ENCODE measurements at regions not wholly inside any gene's neighbourhood (a gene's known extent, or its start where the extent isn't known, plus 50 kb on each side); places are given as distances from the start of the nearest gene placed in this dataset.

GRCh38 chr18:56351911-56352500 is 286.4 kb downstream of the TXNL1 start:
- DNase-seq, result no peak
- Mint-ChIP-seq H3K27ac (no peak overlapping the region), H3K4me3 (no peak overlapping the region), H3K4me1 (ENCODE audit: low read depth) (no peaks in the 10 kb centered on the region), H3K27me3 (ENCODE audit: low read depth) (no peaks in the 10 kb centered on the region), H3K9me3 (ENCODE audit: insufficient read depth) (no peaks in the 10 kb centered on the region), H3K36me3 (ENCODE audit: low read depth) (no peaks in the 10 kb centered on the region)
- POLR2A ChIA-PET, result no interaction called here
- CTCF ChIA-PET, result no interaction called here
- no peak for ATAC-seq

DNA sequence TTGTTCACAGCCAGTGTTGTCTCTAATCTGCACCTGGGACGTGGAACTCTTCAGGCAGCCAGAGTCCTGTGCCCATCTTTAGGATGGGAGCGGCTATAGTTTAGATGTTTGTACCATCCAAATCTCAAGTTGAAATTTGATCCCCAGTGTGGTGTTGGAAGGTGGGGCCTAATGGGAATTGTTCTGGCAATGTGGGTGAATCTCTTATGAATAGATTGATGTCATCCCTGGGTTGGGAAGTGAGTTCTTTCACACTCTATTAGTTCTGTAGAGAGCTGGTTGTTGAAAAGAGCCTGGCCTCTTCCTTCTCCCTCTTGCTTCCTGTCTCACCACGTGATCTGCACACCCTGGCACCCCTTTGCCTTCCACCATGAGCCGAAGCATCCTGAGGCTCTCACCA is 300.9 kb downstream of the TXNL1 start:
- Mint-ChIP-seq H3K4me1 (ENCODE audit: low read depth) (no peaks in the 10 kb centered on the region), H3K4me3 (no peak overlapping the region), H3K27ac (no peak overlapping the region), H3K27me3 (ENCODE audit: low read depth) (no peaks in the 10 kb centered on the region), H3K36me3 (ENCODE audit: low read depth) (no peaks in the 10 kb centered on the region), H3K9me3 (ENCODE audit: insufficient read depth) (no peaks in the 10 kb centered on the region)
- POLR2A ChIA-PET, result no interaction called here
- ATAC-seq (no peak), DNase-seq (no peak)
- CTCF ChIA-PET, result no interaction called here

GRCh38 chr18:56333839-56334238 is 304.6 kb downstream of the TXNL1 start:
- no peak for DNase-seq
- H3K9me3 Mint-ChIP-seq (ENCODE audit: insufficient read depth), result no peaks in the 10 kb centered on the region
- H3K4me3 Mint-ChIP-seq, result no peak overlapping the region
- ChIA-PET CTCF (no interaction called here), POLR2A (no interaction called here)
- no peaks in the 10 kb centered on the region for H3K36me3 Mint-ChIP-seq (ENCODE audit: low read depth)
- no peak for ATAC-seq
- no peak overlapping the region for H3K27ac Mint-ChIP-seq
- no peaks in the 10 kb centered on the region for H3K27me3 Mint-ChIP-seq (ENCODE audit: low read depth)
- H3K4me1 Mint-ChIP-seq (ENCODE audit: low read depth), result no peaks in the 10 kb centered on the region

DNA sequence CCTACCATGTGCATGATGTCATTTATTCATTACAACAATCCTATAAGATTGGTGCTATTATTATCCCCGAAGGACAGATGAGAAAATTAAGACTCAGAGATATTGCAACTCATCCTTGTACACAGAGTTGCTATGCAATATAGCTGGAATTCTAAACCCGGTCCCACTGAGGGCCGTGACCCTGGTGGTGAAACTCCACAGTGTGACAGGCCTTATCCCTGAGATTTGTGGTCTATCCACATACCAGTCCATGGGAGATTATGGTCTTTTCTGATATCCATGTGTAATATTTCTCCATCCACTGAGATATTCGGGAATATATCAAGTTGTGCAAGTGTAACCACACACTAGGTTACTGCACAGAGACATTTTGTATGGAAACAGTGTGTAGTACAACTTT is 305.2 kb downstream of the TXNL1 start:
- no peak for DNase-seq
- ChIA-PET CTCF (no interaction called here), POLR2A (no interaction called here)
- Mint-ChIP-seq H3K36me3 (ENCODE audit: low read depth) (no peaks in the 10 kb centered on the region), H3K27ac (no peak overlapping the region), H3K9me3 (ENCODE audit: insufficient read depth) (no peaks in the 10 kb centered on the region), H3K27me3 (ENCODE audit: low read depth) (no peaks in the 10 kb centered on the region), H3K4me3 (no peak overlapping the region), H3K4me1 (ENCODE audit: low read depth) (no peaks in the 10 kb centered on the region)
- no peak for ATAC-seq

DNA sequence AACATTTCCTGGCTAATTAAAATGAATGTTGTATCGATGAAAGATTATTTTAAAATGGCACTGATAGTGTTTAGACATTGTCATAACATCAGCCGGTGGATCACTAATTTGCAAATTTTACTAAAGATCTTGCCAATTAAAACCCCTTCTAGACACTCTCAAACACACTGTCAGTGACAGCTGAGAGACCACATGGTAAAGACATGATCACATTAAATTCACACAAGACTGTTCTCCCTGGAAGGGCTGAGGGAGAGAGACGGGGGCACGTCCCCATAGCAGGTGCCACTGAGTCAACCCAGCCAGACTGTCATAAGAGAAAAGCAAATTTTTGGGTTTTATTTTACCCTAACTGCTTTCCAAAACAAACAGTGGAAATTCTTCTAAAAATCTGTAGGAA is 306.0 kb downstream of the TXNL1 start:
- H3K36me3 Mint-ChIP-seq (ENCODE audit: low read depth), result no peaks in the 10 kb centered on the region
- ChIA-PET CTCF (no interaction called here), POLR2A (no interaction called here)
- ATAC-seq (no peak), DNase-seq (no peak)
- H3K9me3 Mint-ChIP-seq (ENCODE audit: insufficient read depth), result no peaks in the 10 kb centered on the region
- no peaks in the 10 kb centered on the region for H3K27me3 Mint-ChIP-seq (ENCODE audit: low read depth)
- H3K27ac Mint-ChIP-seq, result no peak overlapping the region
- no peaks in the 10 kb centered on the region for H3K4me1 Mint-ChIP-seq (ENCODE audit: low read depth)
- no peak overlapping the region for H3K4me3 Mint-ChIP-seq

DNA sequence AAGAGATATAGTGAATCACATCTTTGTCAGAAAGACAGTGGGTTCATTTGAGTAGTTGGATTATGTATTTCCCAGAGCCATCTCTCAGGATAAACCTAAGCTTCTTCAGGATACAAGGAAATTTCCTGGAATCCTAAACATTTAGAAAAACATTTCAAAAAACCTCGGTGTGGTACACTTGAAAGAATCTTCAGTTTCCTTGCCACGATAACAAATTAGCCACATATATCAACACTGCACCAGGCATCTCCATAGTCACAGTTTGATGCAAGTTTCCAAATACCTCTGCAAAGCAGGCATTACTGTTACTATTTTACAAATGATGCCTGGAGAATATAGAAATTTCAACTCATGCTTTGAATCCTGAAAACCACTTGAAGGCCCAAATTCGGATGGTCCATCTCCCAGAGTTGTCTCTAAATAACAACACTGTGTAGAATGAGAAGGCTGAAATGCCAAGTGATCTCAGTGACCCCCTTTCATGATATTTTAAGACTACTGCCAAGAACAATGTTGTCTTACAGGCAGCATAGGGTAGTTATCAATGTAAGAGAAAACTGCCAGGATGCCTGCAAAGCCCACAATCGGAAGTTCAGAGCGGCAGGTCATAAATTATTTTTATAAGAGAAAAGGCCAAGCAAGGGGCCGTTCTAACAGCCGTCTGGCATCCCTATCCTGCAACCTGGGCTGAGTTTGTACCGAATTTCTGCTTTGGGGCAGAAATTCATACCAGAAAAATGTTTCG is 307.9 kb downstream of the TXNL1 start:
- no peaks in the 10 kb centered on the region for H3K9me3 Mint-ChIP-seq (ENCODE audit: insufficient read depth)
- CTCF ChIA-PET, result no interaction called here
- H3K4me1 Mint-ChIP-seq (ENCODE audit: low read depth), result no peaks in the 10 kb centered on the region
- ATAC-seq, result no peak
- H3K4me3 Mint-ChIP-seq, result no peak overlapping the region
- H3K27ac Mint-ChIP-seq, result no peak overlapping the region
- POLR2A ChIA-PET, result no interaction called here
- no peak for DNase-seq
- no peaks in the 10 kb centered on the region for H3K36me3 Mint-ChIP-seq (ENCODE audit: low read depth)
- H3K27me3 Mint-ChIP-seq (ENCODE audit: low read depth), result no peaks in the 10 kb centered on the region

GRCh38 chr18:56329536-56329935 is 308.9 kb downstream of the TXNL1 start:
- Mint-ChIP-seq H3K4me1 (ENCODE audit: low read depth) (no peaks in the 10 kb centered on the region), H3K27me3 (ENCODE audit: low read depth) (no peaks in the 10 kb centered on the region), H3K4me3 (no peak overlapping the region), H3K36me3 (ENCODE audit: low read depth) (no peaks in the 10 kb centered on the region), H3K9me3 (ENCODE audit: insufficient read depth) (no peaks in the 10 kb centered on the region), H3K27ac (no peak overlapping the region)
- ATAC-seq, result no peak
- CTCF ChIA-PET, result no interaction called here
- POLR2A ChIA-PET, result no interaction called here
- no peak for DNase-seq

- POLR2A ChIA-PET, result no interaction called here
- DNase-seq (no peak), ATAC-seq (no peak)
- Mint-ChIP-seq H3K27me3 (ENCODE audit: low read depth) (no peaks in the 10 kb centered on the region), H3K9me3 (ENCODE audit: insufficient read depth) (no peaks in the 10 kb centered on the region), H3K4me3 (no peak overlapping the region), H3K4me1 (ENCODE audit: low read depth) (no peaks in the 10 kb centered on the region), H3K36me3 (ENCODE audit: low read depth) (no peaks in the 10 kb centered on the region), H3K27ac (no peak overlapping the region)
- CTCF ChIA-PET, result no interaction called here
Measured at GRCh38 chr18:56327191-56327885, 311.1 kb downstream of the TXNL1 start.

DNA sequence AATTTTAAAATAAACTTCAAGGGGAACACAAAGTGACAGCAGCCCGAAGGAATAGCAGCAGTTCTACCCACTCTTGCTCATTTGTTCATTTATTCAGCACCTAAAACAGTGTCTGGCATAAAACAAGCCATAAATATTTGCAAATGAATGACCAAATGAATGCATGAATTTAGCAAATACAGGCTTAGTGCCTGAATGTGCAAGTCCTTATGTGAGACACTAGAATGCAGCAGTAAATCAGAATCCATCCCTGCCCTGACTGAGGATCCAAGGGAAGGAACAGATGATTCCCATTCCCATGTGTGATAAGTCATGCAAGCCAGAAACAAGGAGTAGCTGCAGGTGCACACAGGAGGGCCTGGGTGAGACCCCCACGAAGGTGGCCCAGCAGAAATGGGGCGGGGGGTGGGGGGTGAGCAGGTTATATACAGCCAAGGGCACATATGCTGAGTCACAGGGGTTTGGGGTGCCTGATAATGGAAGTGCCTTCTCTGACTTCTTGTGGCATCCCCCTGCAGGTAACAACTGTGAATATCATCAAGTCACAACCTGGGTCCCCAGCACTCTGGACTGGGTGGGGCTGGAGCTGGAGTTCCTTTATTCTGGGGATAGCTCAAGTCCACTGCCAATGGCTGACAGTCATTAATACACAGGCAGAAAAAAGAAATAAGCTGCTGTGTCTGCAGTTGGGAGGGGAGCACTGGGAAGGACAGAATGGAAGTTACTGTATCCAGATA is 311.9 kb downstream of the TXNL1 start:
- ChIA-PET CTCF (no interaction called here), POLR2A (no interaction called here)
- H3K36me3 Mint-ChIP-seq (ENCODE audit: low read depth), result no peaks in the 10 kb centered on the region
- no peak overlapping the region for H3K27ac Mint-ChIP-seq
- ATAC-seq (no peak), DNase-seq (no peak)
- H3K4me3 Mint-ChIP-seq, result no peak overlapping the region
- H3K4me1 Mint-ChIP-seq (ENCODE audit: low read depth), result no peaks in the 10 kb centered on the region
- no peaks in the 10 kb centered on the region for H3K9me3 Mint-ChIP-seq (ENCODE audit: insufficient read depth)
- H3K27me3 Mint-ChIP-seq (ENCODE audit: low read depth), result no peaks in the 10 kb centered on the region

DNA sequence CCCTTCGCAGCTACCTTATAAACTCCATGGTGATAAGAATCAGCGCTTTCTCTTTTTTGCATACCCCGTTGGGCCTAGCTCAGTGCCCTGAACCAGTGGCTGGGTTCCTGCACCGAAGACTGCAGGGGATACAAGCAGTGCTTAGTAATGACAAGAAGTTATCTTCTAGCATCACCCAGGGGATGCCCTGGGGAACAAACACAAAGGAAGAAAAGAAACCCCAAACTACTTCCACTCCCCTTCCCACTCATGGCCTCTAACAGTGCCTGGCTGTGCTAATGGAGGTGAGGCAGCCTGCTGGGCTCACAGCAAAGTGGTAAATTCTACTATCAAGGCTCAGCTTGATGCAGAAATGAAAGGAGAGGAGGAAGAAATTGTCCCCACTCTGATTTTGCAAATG is 314.7 kb downstream of the TXNL1 start:
- no peak for DNase-seq
- H3K4me1 Mint-ChIP-seq (ENCODE audit: low read depth), result no peaks in the 10 kb centered on the region
- ChIA-PET POLR2A (no interaction called here), CTCF (no interaction called here)
- H3K9me3 Mint-ChIP-seq (ENCODE audit: insufficient read depth), result no peaks in the 10 kb centered on the region
- no peaks in the 10 kb centered on the region for H3K36me3 Mint-ChIP-seq (ENCODE audit: low read depth)
- ATAC-seq, result no peak
- H3K4me3 Mint-ChIP-seq, result no peak overlapping the region
- H3K27ac Mint-ChIP-seq, result no peak overlapping the region
- H3K27me3 Mint-ChIP-seq (ENCODE audit: low read depth), result no peaks in the 10 kb centered on the region

DNA sequence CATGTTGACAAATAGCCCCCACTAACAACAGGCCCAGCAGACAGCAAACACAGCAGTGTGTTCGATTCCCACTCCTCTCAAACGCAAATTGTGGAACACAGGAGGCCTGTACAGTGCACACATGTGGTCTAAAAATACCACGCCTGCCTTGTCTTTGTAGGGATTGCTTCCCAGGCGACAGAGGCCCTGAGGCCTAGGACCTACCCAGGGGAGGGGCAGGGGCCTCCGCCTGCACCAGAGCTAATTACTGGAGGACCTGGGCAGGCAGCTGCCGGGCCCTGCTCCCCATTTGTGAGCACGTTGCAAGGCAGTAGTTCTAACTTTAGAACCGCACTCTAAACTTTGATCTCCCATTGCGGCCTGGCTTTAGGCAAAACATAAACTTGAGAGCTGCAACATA is 316.0 kb downstream of the TXNL1 start:
- Mint-ChIP-seq H3K27ac (no peak overlapping the region), H3K36me3 (ENCODE audit: low read depth) (no peaks in the 10 kb centered on the region), H3K4me1 (ENCODE audit: low read depth) (no peaks in the 10 kb centered on the region), H3K9me3 (ENCODE audit: insufficient read depth) (no peaks in the 10 kb centered on the region), H3K27me3 (ENCODE audit: low read depth) (no peaks in the 10 kb centered on the region), H3K4me3 (no peak overlapping the region)
- CTCF ChIA-PET, result no interaction called here
- POLR2A ChIA-PET, result no interaction called here
- ATAC-seq (no peak), DNase-seq (no peak)

DNA sequence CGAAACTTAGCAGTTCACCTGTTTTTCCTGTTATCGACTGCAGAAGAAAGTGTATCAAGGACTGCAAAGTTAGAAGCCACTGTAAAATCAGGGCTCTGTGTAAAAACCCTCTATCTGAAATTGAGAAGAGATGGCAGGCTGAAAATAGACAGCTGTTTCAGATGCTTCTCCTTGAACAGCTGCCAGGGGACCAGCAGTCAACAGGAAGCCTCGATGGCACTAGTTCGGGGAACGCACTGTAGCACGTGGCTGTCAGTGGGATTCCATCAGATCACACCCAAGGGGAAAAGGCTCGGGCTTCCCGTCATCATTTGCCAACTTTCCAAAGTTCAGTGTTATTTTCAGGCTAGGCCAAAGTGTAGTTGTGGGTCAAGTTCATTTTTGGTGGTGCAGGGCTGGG is 316.9 kb downstream of the TXNL1 start:
- CTCF ChIA-PET, result no interaction called here
- H3K27me3 Mint-ChIP-seq (ENCODE audit: low read depth), result no peaks in the 10 kb centered on the region

More for the DNA sequence above, 316.9 kb downstream of the TXNL1 start:
- Mint-ChIP-seq H3K27ac (no peak overlapping the region), H3K4me3 (no peak overlapping the region), H3K4me1 (ENCODE audit: low read depth) (no peaks in the 10 kb centered on the region), H3K9me3 (ENCODE audit: insufficient read depth) (no peaks in the 10 kb centered on the region), H3K36me3 (ENCODE audit: low read depth) (no peaks in the 10 kb centered on the region)
- no peak for ATAC-seq
- DNase-seq, result no peak
- POLR2A ChIA-PET, result no interaction called here

All from activated CD8-positive, alpha-beta T cell treated with anti-CD3 and anti-CD28 coated beads, Interleukin-2, amount 10 ng/mL, durations not matched to agents 7 days and 5 days (primary cell).